Heart left ventricle (tissue), 16 donors: ENCODE measurements at regions not wholly inside any gene's neighbourhood (a gene's known extent, or its start where the extent isn't known, plus 50 kb on each side); places are given as distances from the start of the nearest gene placed in this dataset.

Source experiments
- ATAC-seq, 4 donors: fragments of 200-7000 bp; cut with Tn5 transposase; one replicate each; pipeline ENCODE4 v1.9.1; 2020 to 2022; ENCODE audit warnings: moderate library complexity in 4 of 4, mild to moderate bottlenecking in 3 of 4, moderate number of reproducible peaks in 1 of 4
- DNase-seq, 5 donors: peaks; one replicate each; pipeline ENCODE4 v3.0.0-alpha.2; 2020
- H3K27ac ChIP-seq, 12 donors: fragments of 200-600 bp; sonication (generic) in 4 of 12; one replicate each; pipeline versions ENCODE4 v1.5.0 to v1.8.0; 2016 to 2022; ENCODE audit warnings: mild to moderate bottlenecking in 2 of 12
- H3K27me3 ChIP-seq, 9 donors: fragments of 200-600 bp; sonication (generic) in 2 of 9; one replicate each; pipeline versions ENCODE4 v1.5.1 to v1.8.0; 2016 to 2022; ENCODE audit warnings: mild to moderate bottlenecking in 3 of 9
- H3K36me3 ChIP-seq, 9 donors: fragments of 200-600 bp; sonication (generic) in 2 of 9; one replicate each; pipeline versions ENCODE4 v1.5.0 to v1.8.0; 2018 to 2022; ENCODE audit warnings: mild to moderate bottlenecking in 2 of 9
- H3K4me1 ChIP-seq, 12 donors: fragments of 200-600 bp; sonication (generic) in 4 of 12; one replicate each; pipeline versions ENCODE4 v1.5.0 to v1.8.0; 2016 to 2022; ENCODE audit warnings: mild to moderate bottlenecking in 3 of 12
- H3K4me3 ChIP-seq, 12 donors: fragments of 200-600 bp; sonication (generic) in 4 of 12; one replicate each; pipeline versions ENCODE4 v1.5.0 to v1.8.0; 2017 to 2022; ENCODE audit warnings: mild to moderate bottlenecking in 9 of 12, moderate library complexity in 4 of 12
- H3K9me3 ChIP-seq, 12 donors: fragments of 200-600 bp; sonication (generic) in 4 of 12; one replicate each; pipeline versions ENCODE4 v1.5.0 to v1.8.0; 2016 to 2022; ENCODE audit warnings: mild to moderate bottlenecking in 1 of 12
- POLR2A ChIP-seq, 2 donors: fragments of 450-650 bp; IDR thresholded peaks; one replicate each; pipeline ENCODE4 v1.6.1; 2017; ENCODE audit warnings: antibody characterized with exemption in 2 of 2, mild to moderate bottlenecking in 2 of 2, moderate library complexity in 2 of 2
- WGBS, 4 donors: extraction: QIAGEN DNeasy Blood & Tissue Kit in 2 of 4; methylation state at CpG; one replicate each; pipeline versions ENCODE4 v1.1.5 to v1.1.7; 2013 to 2018; 5-methylcytosine and 5-hydroxymethylcytosine counted together
- intact Hi-C, 10 donors: fragments of 100-400 bp; cut with DNase I; formaldehyde crosslinking; loops; one replicate each; pipeline versions ENCODE4 v1.11.1 to v1.14.2; 2022
- TF ChIP-seq, protein P1 (sequence below), 12 donors: fragments of 200-600 bp; sonication (generic) in 4 of 12; IDR thresholded peaks; one replicate each; pipeline versions ENCODE4 v1.5.0 to v1.8.0; 2018 to 2022; ENCODE audit warnings: antibody characterized with exemption in 12 of 12, mild to moderate bottlenecking in 5 of 12
- donor health status: ischemic (EF 13 %, LVEDD 7.1; RV severe dilation, severe dysfunction).
- donor health status: healthy with polysubstance abuse.
- donor health status: DM: no; HTN: yes; CAD: no.
- donor health status: DM: no; HTN: no; CAD: no.
- donor health status: ischemic (EF 25% LVEDD 6.9; RV normal size, moderate dysfunction).
- donor health status: ischemic (EF 25% LVEDD 5.7; RV mildly dilated, moderate dysfunction).
- donor health status: healthy.
- donor health status: DM: yes; HTN: yes; CAD: no.
- donor health status: ischemic (EF 35%, LVEDD 5.7; RV mildly dilated, moderate dysfunction).
- donor health status: nonischemic (EF 11% LVEDD 7.7; RV severe dilation, severe dysfunction).
- donor health status: DM: yes; HTN: yes; CAD: no.
- donor health status: PGD.
- donor health status: ischemic (EF 29% LVEDD 5.4; RV normal size, mild dysfunction).
- donor health status: nonischemic (EF 23%, LVEDD 6.1; RV moderate dilation, normal function).

DNA sequence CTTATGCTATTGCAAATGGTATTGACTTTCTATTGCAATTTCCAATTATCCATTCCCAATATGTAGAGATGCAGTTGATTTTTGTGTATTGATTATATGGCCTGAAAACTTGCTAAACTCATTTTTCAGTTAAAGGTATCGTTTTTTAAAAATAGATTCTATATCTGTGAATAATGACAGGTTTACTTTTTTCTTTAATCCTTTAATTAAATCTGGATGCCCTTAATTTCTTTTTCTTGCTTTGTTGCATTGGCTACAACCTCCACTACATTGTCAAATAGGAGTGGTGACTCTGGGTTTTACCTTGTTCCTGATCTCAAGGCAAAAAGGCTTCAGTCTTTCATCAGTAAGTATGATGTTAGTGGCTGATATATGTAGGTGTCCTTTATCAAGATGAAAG lies 522.4 kb downstream of the MATN1 start:
- Histone ChIP-seq H3K4me3 (no peak overlapping the region), H3K9me3 (peaks cover 0 to 12% (median 4%) of the 10 kb centered on the region in 12 donors), H3K36me3 (no peaks in the 10 kb centered on the region), H3K27me3 (peaks cover 0 to 7% (median 0%) of the 10 kb centered on the region in 9 donors), H3K4me1 (peaks cover 0 to 4% (median 0%) of the 10 kb centered on the region in 12 donors), H3K27ac (no peak overlapping the region)
- intact Hi-C loops: no loop called here
- ATAC-seq (no peak), DNase-seq (no peak)
- TF ChIP-seq, protein P1, sequence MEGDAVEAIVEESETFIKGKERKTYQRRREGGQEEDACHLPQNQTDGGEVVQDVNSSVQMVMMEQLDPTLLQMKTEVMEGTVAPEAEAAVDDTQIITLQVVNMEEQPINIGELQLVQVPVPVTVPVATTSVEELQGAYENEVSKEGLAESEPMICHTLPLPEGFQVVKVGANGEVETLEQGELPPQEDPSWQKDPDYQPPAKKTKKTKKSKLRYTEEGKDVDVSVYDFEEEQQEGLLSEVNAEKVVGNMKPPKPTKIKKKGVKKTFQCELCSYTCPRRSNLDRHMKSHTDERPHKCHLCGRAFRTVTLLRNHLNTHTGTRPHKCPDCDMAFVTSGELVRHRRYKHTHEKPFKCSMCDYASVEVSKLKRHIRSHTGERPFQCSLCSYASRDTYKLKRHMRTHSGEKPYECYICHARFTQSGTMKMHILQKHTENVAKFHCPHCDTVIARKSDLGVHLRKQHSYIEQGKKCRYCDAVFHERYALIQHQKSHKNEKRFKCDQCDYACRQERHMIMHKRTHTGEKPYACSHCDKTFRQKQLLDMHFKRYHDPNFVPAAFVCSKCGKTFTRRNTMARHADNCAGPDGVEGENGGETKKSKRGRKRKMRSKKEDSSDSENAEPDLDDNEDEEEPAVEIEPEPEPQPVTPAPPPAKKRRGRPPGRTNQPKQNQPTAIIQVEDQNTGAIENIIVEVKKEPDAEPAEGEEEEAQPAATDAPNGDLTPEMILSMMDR (IDR thresholded peaks at IDR 0.05): no peak
- no peak for TF ChIP-seq POLR2A (IDR thresholded peaks at IDR 0.05)
- WGBS, 4 donors: 45 to 59% (median 51%) methylated on average over 1 of the region's 1 CpG

DNA sequence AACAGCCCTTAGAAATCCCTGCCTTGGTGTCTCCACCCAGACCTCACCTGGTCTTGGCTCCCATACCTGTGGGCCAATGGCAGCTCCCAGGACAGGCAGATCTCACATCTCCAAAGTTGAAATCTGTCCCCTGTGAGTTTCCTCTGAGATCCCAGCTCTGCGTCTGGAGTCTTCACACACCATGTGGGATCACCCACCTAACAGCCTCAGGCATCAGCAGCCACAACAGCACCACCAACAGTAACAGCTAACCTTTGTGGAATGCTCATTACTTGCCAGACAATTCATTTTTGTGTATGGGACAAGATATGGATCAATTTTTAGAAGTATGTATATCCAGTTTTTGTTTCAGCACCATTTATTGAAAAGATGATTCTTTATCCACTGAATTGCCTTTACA lies 523.2 kb downstream of the MATN1 start:
- H3K27ac ChIP-seq: no peak overlapping the region
- H3K9me3 ChIP-seq: peaks cover 0 to 12% (median 4%) of the 10 kb centered on the region in 12 donors
- H3K27me3 ChIP-seq: peaks cover 0 to 7% (median 0%) of the 10 kb centered on the region in 9 donors
- intact Hi-C loops: no loop called here
- TF ChIP-seq POLR2A (IDR thresholded peaks at IDR 0.05): no peak
- TF ChIP-seq, protein P1 (IDR thresholded peaks at IDR 0.05): no peak
- H3K36me3 ChIP-seq: no peaks in the 10 kb centered on the region
- 90 to 100% (median 95%) methylated on average over 1 of the region's 1 CpG for WGBS, 4 donors
- no peak for DNase-seq
- H3K4me1 ChIP-seq: peaks cover 0 to 4% (median 0%) of the 10 kb centered on the region in 12 donors
- ATAC-seq: no peak
- no peak overlapping the region for H3K4me3 ChIP-seq

DNA sequence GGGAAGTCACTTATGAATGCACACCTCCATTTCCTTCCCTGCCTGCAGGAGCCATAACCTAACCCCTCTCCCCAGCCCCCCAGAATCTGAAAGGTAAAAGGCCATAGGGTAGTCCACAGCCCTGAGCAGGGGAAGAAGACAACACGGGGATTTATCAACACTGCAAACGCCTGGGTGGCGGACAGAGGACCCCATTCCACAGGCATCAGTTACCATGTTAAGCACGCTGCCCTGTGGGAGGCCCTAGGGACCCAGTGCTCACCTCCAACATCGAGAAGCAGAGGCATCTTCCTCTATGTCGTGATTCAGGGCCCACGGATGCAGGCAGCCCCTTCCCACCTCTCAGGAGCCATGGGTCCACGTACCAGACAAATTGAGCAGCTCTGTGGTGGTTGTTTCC lies 523.8 kb downstream of the MATN1 start:
- H3K9me3 ChIP-seq: peaks cover 0 to 12% (median 4%) of the 10 kb centered on the region in 12 donors
- H3K4me3 ChIP-seq: no peak overlapping the region
- peaks cover 0 to 7% (median 0%) of the 10 kb centered on the region in 9 donors for H3K27me3 ChIP-seq
- ATAC-seq (no peak), DNase-seq (no peak)
- peaks cover 0 to 4% (median 0%) of the 10 kb centered on the region in 12 donors for H3K4me1 ChIP-seq
- WGBS, 4 donors: 76 to 85% (median 80%) methylated on average over 8 of the region's 8 CpGs
- intact Hi-C loops: no loop called here
- TF ChIP-seq POLR2A (IDR thresholded peaks at IDR 0.05): no peak
- TF ChIP-seq, protein P1 (IDR thresholded peaks at IDR 0.05): no peak
- H3K27ac ChIP-seq: no peak overlapping the region
- H3K36me3 ChIP-seq: no peaks in the 10 kb centered on the region

DNA sequence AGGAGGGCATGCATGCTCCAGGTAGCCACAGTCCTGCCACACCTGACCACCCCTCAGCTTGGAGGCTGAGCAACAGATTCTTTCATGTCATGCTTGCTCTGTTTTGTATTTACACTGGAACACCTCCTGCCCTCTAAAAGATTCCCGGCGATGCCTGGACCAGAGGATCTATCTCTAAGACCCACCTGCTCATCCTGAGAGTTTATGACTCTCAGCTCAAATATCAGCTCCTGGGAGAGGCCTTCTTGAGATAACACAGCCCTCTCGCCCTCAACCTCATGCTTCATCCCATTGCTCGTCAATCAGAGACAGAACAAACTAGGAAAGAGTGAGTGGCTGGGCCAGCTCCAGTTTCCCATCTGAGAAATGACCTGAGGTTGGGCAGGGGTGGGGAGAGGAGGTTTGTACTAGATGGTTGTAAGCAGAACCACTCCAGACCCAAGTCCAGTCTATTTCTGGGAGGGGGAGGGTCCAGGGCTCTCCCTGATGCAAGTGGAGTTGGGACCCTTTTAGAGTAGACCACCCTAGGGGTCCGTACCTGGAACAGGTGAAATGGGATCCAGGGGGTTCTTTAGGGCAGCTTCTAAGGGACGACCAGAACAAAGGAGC lies 524.5 kb downstream of the MATN1 start:
- peaks cover 0 to 7% (median 0%) of the 10 kb centered on the region in 9 donors for H3K27me3 ChIP-seq
- no peak overlapping the region for H3K4me3 ChIP-seq
- H3K36me3 ChIP-seq: no peaks in the 10 kb centered on the region
- TF ChIP-seq, protein P1 (IDR thresholded peaks at IDR 0.05): no peak
- TF ChIP-seq POLR2A (IDR thresholded peaks at IDR 0.05): no peak
- 67 to 74% (median 69%) methylated on average over 6 of the region's 6 CpGs for WGBS, 4 donors
- DNase-seq: no peak
- no peak overlapping the region for H3K27ac ChIP-seq
- intact Hi-C loops: no loop called here
- no peak for ATAC-seq
- peaks cover 0 to 12% (median 4%) of the 10 kb centered on the region in 12 donors for H3K9me3 ChIP-seq
- H3K4me1 ChIP-seq: peaks cover 0 to 4% (median 0%) of the 10 kb centered on the region in 12 donors
